NCI-H2227 treated with DMSO at 0.1 percent for 48 hours (cell line): ENCODE measurements at regions not wholly inside any gene's neighbourhood (a gene's known extent, or its start where the extent isn't known, plus 50 kb on each side); places are given as distances from the start of the nearest gene placed in this dataset.
"Not testable (repeated sequence)": the region's sequence is repeated elsewhere in the genome, so short reads cannot be mapped to it uniquely, and the experiment has no call there.

Experiments
- DNase-seq: peaks from one replicate; lab custom pipeline; 2025; lab: John Stamatoyannopoulos, UW

DNA sequence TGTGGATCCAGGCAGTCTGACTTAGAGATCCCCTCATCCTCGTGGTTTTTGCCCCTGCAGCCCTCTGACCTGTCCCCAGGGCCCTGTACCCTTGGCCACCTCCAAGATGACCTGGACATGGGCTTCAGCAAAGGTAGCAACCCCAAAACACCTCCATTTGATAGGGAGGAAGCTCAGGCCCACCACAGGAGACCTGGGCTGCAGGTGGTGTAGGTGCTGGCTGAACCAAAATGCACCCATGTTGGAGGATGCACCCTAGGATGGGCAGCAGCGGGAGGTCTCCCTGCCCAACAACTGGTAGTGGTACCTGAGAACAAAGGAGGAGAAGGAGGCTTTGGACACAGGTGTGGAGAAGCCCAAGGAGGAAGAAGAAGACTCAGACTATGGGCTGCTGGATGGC lies 188.7 kb downstream of the ZNF716 start:
- DNase-seq = no peak

DNA sequence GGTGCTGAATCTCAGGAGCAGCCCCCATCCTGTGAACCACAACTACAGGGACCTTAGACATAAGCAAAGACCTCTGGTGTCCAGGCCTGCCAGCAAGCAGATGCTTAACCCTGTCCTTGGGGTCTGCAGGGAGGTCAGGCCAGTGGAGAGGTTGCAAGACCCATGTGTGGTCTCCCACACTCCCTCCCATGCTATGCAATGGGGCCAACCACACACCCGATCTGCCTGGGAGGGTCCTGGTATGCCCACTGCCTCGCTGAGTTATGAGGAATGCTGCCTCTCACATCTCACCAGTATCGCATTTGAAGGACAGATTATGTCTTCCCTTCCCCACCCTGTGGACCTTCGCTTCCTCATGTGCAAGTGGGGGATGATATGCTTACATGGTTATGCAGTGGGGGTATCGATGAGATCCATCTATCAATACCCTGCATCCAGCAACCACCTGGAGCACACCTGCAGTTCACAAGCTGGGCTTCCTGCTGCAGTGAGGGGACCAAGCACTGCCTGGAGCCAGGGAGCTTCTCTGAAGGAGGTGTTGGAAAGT lies 191.6 kb downstream of the ZNF716 start:
- DNase-seq = no peak

DNA sequence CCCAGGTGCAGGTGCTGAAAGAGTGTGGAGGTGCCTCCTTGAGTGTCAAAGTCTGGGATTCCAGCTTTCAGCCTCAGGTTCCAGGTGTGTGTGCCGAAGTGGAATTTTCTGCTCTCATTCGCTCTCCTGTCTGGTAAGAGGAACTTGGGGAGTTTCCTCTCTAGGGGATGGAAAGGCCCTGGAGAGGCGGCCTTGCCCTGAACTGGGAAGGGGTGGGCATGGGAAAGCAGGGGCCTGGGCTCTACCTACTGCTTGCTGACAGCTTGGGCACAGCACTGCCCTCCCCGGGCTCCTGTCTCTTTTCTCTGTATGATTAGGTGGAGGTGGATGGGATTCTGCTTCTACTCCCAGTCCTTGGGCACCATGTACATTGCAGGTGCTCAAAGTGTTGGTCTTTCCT lies 192.8 kb downstream of the ZNF716 start:
- no peak for DNase-seq

DNA sequence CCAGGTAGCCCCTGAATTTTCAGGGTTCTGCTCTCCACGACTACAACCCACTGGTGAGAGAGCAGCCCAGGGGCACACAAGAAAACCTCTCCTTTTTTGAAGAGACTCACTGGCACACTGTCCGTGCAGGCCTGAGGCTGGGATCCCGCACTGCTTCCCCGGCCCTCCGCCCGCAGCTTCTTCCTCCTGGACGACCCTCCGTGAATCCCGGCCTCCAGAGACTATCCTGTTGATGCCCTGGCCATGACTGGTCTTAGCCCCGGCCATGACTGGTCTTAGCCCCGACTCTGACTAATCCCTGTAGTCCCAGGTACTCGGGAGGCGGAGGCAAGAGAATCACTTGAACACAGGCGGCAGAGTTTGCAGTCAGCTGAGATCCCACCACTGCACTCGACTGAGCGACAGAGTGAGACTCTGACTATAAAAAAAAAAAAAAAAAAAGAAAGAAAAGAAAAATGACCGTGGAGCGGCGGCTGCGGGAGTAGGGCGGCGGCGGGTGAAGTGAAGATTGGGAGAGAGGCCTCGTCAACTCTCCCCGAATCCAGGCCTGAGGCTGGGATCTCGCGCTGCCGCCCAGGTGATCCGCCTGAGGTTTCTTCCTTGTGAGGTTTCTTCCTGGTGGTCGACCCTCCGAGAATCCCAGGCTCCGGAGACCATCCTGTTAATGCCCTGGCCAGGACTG lies 196.4 kb downstream of the ZNF716 start:
- no peak for DNase-seq

DNA sequence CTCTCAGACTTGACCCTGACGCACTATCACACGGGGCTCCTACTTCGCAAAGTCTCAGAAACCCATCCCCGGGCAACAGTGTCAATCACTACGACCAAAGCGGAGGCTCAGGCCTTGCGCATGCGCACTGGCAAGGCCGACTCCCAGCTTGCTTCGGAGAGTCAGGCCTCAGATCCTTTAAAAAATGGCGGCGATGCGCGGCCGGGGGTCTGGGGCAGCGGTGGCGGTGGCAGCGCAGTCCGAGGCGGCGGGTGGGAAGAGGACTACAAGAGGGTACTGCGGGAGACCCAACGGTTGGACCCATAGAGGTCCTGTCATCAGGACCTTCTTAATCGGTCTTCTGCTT lies 196.9 kb downstream of the ZNF716 start:
- peak; percentile 31 for DNase-seq

DNA sequence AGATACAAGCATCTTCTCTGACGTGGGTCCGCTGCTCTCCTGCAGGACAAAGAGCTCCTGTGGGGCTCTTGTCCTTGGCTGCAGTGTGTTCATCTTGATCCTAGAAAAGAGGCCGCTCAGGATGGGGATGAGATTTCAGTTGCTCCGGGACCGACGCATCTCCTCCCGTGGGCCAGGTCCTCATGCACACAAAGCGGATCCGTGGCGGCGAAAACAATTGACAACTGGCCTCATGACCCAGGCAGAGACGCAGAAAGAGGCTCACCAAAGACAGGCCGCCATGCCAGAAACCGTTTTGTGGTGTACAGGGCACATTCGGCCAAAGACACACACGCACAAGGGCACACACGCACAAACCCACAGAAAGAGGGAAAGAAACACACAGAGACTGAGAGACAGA lies 200.4 kb downstream of the ZNF716 start:
- DNase-seq = not testable (repeated sequence)

DNA sequence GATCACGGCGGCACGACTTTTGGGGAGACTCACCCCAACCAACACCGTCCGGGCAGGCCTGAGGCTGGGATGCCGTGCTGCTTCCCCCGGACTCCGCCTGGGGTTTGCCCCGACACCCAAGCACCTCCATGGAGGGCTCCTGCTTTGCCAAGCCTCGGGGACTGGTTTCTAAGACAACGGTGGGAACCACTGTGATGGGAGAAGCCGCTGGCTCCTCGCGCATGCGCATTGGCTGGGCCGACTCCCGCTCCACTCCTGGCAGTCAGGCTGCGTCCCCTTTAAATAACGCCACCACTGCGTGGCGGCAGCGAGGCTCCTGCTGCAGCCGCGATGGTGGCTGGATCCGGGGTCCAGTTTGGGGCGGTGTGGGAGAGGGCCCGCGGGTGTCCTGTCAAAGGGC lies 201.0 kb downstream of the ZNF716 start:
- peak; percentile 5 for DNase-seq

DNA sequence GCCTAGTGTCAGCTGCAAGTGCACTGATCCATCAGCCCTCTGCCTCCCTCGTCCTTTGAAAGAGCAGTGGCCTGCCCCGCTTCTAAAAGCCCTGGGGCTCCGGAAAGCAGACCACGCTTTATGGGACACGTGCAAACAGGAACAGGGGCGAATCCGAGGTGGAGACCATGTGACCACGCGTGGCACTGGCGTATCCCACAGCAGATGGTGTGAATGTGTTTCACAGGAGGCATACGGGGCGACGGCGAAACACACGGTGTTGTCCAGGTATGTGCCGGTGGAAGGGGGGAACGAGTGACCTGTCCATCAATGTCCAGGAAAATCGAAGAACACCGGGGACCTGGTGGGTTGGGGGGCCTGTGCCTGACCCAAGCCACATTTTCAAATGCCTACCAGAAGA lies 201.6 kb downstream of the ZNF716 start:
- not testable (repeated sequence) for DNase-seq

DNA sequence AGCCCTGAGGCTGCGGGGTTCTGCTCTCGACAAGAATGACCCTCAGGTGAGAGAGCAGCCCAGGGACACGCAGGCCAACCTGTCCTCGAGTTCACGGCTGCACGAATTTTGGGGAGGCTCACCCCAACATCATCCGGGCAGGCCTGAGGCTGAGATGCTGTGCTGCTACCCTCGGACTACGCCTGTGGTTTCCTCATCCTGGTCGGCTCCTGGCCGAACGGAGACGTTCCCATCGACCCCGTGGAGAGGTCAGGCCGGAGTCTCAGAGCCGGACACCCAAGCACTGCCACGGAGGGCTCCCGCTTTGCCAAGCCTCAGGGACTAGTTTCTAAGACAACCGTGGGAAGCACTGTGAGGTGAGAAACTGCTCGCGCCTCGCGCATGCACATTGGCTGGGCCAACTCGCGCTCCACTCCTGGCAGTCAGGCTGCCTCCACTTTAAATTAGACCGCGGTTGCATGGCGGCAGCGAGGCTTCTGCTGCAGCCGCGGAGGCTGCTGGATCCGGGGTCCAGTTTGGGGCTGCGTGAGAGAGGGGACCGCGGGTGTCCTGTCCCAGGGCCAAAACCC lies 203.4 kb downstream of the ZNF716 start:
- DNase-seq = no peak

DNA sequence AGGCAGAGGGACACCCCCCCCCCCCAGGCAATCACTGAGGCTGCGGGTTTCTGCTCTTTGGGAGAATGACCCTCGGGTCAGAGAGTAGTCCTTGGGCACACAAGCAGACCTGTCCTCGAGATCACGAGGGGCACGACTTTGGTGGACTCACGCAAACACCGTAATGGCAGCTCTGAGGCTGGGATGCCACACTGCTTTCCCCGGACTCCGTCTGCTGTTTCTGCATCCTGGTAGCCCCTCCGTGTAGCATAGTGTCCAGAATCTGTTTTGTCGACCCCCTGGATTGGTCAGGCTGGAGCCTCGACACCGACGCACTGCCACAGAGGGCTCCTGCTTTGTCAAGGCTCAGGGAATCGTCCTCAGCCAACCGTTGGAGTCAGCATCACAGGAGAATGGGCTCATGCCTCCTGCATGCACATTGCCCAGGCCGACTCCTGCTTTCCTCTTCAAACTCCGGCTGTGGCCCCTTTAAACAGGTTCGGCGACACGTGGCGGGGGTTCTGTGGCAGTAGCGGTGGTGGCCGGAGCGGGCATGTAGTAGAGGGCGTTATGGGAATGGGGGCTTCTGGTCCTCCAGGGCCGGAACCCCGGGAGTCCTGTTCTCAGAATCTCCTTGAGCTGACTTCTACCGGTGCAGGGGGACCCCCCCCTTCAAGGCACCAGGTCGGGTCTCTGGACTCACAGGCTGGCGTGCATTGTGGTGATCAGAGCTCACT lies 205.3 kb downstream of the ZNF716 start:
- not testable (repeated sequence) for DNase-seq

DNA sequence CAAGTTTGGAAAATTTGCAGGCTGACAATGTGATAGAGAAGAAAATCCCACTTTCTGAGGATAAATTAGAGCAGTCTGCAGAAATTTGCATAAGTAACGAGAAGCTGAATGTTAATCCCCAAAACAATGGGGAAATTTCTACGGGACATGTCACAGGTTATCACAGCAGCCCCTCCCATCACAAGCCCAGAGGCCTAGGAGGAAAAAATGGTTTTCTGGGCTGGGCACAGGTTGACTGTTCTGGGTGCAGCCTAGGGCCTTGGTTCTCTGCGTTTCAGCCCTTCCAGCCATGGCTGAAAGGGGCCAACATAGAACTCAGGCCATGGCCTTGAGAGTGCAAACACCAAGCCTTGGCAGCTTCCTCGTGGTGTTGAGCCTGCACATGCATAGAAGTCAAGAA lies 209.2 kb downstream of the ZNF716 start:
- DNase-seq = not testable (repeated sequence)

DNA sequence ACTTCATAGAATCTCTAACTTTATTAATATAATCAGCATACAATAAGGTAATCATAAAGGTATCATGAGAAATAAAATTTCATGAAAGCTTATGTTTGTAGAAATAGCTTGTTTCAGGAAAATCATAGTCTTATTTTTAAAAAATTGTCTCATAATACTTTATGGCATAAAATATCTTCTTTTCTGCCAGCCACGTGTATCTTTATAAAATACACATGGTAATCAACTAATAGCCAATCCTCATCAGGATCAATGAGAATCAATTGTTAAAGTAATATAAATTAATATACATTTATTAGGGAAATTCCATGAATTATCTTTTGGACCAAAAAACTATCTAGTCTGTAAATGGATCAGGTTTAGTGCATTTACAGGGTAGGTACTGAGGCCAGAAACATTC lies 227.0 kb downstream of the ZNF716 start:
- not testable (repeated sequence) for DNase-seq

DNA sequence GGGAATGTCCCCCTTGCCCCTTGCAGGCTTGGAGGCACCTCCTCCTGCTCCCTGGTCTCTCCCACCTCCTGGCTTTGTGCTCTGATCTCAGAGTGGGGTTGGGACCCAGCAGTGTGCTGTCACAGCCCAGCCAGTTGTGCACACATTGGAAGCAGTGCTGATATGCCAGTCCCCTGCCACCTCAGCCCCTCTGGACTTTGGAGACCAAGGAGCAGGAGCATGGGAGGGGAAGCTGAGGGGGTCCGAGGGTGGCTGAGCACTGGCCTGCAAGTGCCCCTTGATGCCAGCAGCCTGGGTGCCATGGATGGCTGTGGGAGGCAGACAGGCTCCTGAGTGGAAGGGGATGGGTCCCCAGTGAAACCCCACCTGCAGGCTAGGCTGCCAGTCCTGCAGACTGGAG lies 235.4 kb downstream of the ZNF716 start:
- DNase-seq = no peak
